OCI-LY1 (cell line): ENCODE measurements at regions not wholly inside any gene's neighbourhood (a gene's known extent, or its start where the extent isn't known, plus 50 kb on each side); places are given as distances from the start of the nearest gene placed in this dataset.

Experiments used
- H2AFZ ChIP-seq: fragments of 200-600 bp; sonication (generic), shearing (Covaris generic); 2 replicates; pipeline ENCODE4 v1.6.0; 2014; ENCODE audit warnings: antibody characterized with exemption, mild to moderate bottlenecking, low read length
- H3F3A ChIP-seq: fragments of 200-600 bp; sonication (generic), shearing (Covaris generic); 2 replicates; pipeline ENCODE4 v1.6.0; 2014; ENCODE audit warnings: mild to moderate bottlenecking, antibody characterized with exemption, low read length, moderate library complexity; ENCODE audit not compliant: insufficient read depth
- H3K27ac ChIP-seq: fragments of 200-600 bp; sonication (generic); 2 replicates; pipeline ENCODE4 v1.5.1; 2014; ENCODE audit warnings: low read length, mixed run types, mild to moderate bottlenecking, low read depth; ENCODE audit not compliant: poor library complexity, severe bottlenecking
- H3K27me3 ChIP-seq: fragments of 200-600 bp; sonication (generic); 2 replicates; pipeline ENCODE4 v1.6.0; 2014; ENCODE audit warnings: antibody characterized with exemption, mild to moderate bottlenecking, low read length, moderate library complexity; ENCODE audit not compliant: insufficient read depth
- H3K36me3 ChIP-seq: fragments of 200-600 bp; sonication (generic); 2 replicates; pipeline ENCODE4 v1.6.1; 2014; ENCODE audit warnings: mild to moderate bottlenecking, antibody characterized with exemption, low read length, moderate library complexity, mixed read lengths; ENCODE audit not compliant: insufficient read depth
- H3K4me1 ChIP-seq: fragments of 200-600 bp; sonication (generic); 2 replicates; pipeline ENCODE4 v1.5.1; 2014; ENCODE audit warnings: mild to moderate bottlenecking, low read length, moderate library complexity; ENCODE audit not compliant: insufficient read depth, severe bottlenecking
- H3K4me2 ChIP-seq: fragments of 200-600 bp; sonication (generic), shearing (Covaris generic); 2 replicates; pipeline ENCODE4 v1.6.1; 2014; ENCODE audit warnings: low read length
- H3K4me3 ChIP-seq: fragments of 200-600 bp; sonication (generic); 2 replicates; pipeline ENCODE4 v1.5.1; 2014; ENCODE audit warnings: low read length, low read depth, mild to moderate bottlenecking, mixed read lengths; ENCODE audit not compliant: poor library complexity, severe bottlenecking
- H3K79me2 ChIP-seq: fragments of 200-600 bp; shearing (Covaris generic); 2 replicates; pipeline ENCODE4 v1.6.1; 2016; ENCODE audit warnings: mixed run types, low read length, mixed read lengths; ENCODE audit not compliant: insufficient read depth
- H3K9ac ChIP-seq: fragments of 200-600 bp; sonication (generic), shearing (Covaris generic); 2 replicates; pipeline ENCODE4 v1.6.1; 2014; ENCODE audit warnings: mild to moderate bottlenecking, low read length, mixed read lengths
- H3K9me2 ChIP-seq: fragments of 200-600 bp; sonication (generic), shearing (Covaris generic); 2 replicates; pipeline ENCODE4 v1.6.1; 2014; ENCODE audit warnings: low read depth, mild to moderate bottlenecking, low read length, mixed read lengths
- H3K9me3 ChIP-seq: fragments of 200-600 bp; shearing (Covaris generic); 2 replicates; pipeline ENCODE4 v1.6.1; 2014; ENCODE audit warnings: low read length, mixed read lengths
- H4K20me1 ChIP-seq: fragments of 200-600 bp; sonication (generic), shearing (Covaris generic); 2 replicates; pipeline ENCODE4 v1.6.0; 2016; ENCODE audit warnings: mild to moderate bottlenecking, low read length; ENCODE audit not compliant: insufficient read depth
- CTCF ChIP-seq: fragments of 200-600 bp; sonication (generic), shearing (Covaris generic); IDR thresholded peaks from 2 replicates; pipeline ENCODE4 v1.5.1; 2017; ENCODE audit warnings: mild to moderate bottlenecking, antibody characterized with exemption, low read length, moderate library complexity, mixed read lengths
- EZH2 ChIP-seq: fragments of 200-600 bp; sonication (generic), shearing (Covaris generic); IDR thresholded peaks from 2 replicates; pipeline ENCODE4 v1.8.0; 2017; ENCODE audit warnings: borderline replicate concordance, mixed run types, mild to moderate bottlenecking, antibody characterized with exemption, low read length, moderate library complexity, mixed read lengths

GRCh38 chr14:76947078-76947837 lies 81.2 kb downstream of the IRF2BPL start:
- H3K79me2 ChIP-seq, result no peaks in the 10 kb centered on the region
- TF ChIP-seq CTCF (peak; percentile 51), EZH2 (no peak)
- H4K20me1 ChIP-seq, result no peaks in the 10 kb centered on the region
- H3K4me2 ChIP-seq, result no peak overlapping the region
- H3K4me3 ChIP-seq, result no peak overlapping the region
- no peaks in the 10 kb centered on the region for H3K9me2 ChIP-seq
- no peaks in the 10 kb centered on the region for H3F3A ChIP-seq
- no peaks in the 10 kb centered on the region for H3K36me3 ChIP-seq
- no peaks in the 10 kb centered on the region for H3K9me3 ChIP-seq
- peaks cover 12% of the 10 kb centered on the region for H3K4me1 ChIP-seq
- no peak overlapping the region for H3K27ac ChIP-seq
- 0 out of 2 replicates have a peak, but pooled peaks cover 5% of the 10 kb centered on the region for H3K27me3 ChIP-seq
- no peak overlapping the region for H3K9ac ChIP-seq
- H2AFZ ChIP-seq, result no peak overlapping the region

DNA sequence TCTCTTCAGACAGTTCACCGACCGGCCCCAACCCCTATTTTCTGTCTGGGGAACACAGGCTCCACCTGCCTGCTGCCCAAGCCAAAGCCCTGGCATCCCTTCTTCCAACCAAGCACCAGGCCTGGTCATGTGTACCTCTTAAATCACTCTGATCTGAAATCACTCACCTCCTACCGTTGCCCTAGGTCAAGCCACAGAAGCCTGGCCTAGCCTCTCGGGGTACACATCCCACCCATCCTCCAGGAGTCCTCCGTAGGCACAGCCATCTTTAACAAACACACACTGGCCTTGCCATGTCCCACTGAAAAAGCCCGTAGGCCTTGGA lies 81.8 kb downstream of the IRF2BPL start:
- Histone ChIP-seq H3F3A (no peaks in the 10 kb centered on the region), H3K9ac (no peak overlapping the region), H3K4me2 (no peak overlapping the region), H2AFZ (no peak overlapping the region), H3K27me3 (0 out of 2 replicates have a peak, but pooled peaks cover 5% of the 10 kb centered on the region), H3K79me2 (no peaks in the 10 kb centered on the region), H3K27ac (no peak overlapping the region), H3K4me1 (peaks cover 12% of the 10 kb centered on the region), H3K4me3 (no peak overlapping the region), H3K36me3 (no peaks in the 10 kb centered on the region), H4K20me1 (no peaks in the 10 kb centered on the region), H3K9me2 (no peaks in the 10 kb centered on the region), H3K9me3 (no peaks in the 10 kb centered on the region)
- TF ChIP-seq CTCF, result no peak
- TF ChIP-seq EZH2, result no peak

DNA sequence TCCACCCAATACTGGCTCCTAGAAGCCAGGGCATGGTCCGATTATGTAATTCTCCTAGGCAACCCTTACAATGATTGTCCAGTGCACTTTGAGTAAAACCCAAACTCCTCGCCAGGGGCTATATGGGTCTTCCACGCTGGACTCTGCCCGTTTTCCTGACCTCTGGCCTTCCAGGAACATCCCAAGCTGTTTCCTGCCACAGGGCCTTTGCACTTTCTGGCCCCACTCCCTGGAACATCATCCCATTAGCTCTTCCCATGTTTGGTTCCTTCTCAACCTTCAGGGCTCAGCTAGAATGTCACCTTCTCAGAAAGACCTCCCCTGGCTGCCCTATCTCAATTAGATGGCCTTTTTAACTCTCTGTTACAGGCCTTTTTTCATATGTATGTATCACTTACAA lies 85.4 kb downstream of the IRF2BPL start:
- no peaks in the 10 kb centered on the region for H3F3A ChIP-seq
- no peaks in the 10 kb centered on the region for H3K79me2 ChIP-seq
- no peaks in the 10 kb centered on the region for H3K36me3 ChIP-seq
- no peak overlapping the region for H3K27ac ChIP-seq
- TF ChIP-seq EZH2 (no peak), CTCF (no peak)
- no peaks in the 10 kb centered on the region for H3K9me2 ChIP-seq
- H3K4me1 ChIP-seq, result peaks cover 12% of the 10 kb centered on the region
- no peak overlapping the region for H3K4me3 ChIP-seq
- peaks cover 9% of the 10 kb centered on the region; the same call in 1 of the 2 replicates for H3K27me3 ChIP-seq
- H3K4me2 ChIP-seq, result no peak overlapping the region
- no peak overlapping the region for H2AFZ ChIP-seq
- no peaks in the 10 kb centered on the region for H4K20me1 ChIP-seq
- H3K9ac ChIP-seq, result no peak overlapping the region
- H3K9me3 ChIP-seq, result no peaks in the 10 kb centered on the region
